ENCODE measurements at regions not wholly inside any gene's neighbourhood (a gene's known extent, or its start where the extent isn't known, plus 50 kb on each side); places are given as distances from the start of the nearest gene placed in this dataset.

- H3K27ac ChIP-seq (ENCODE audit: low read length), result no peak overlapping the region
Observed at GRCh38 chr9:129237164-129237611, 59.1 kb upstream of the IER5L start.

GRCh38 chr9:129236441-129237145 is 58.5 kb upstream of the IER5L start:
- Histone ChIP-seq H3K27me3 (ENCODE audit: insufficient read depth, low read length) (no peaks in the 10 kb centered on the region), H3K4me3 (ENCODE audit: low read length) (no peak overlapping the region)

More at GRCh38 chr9:129237164-129237611, 59.1 kb upstream of the IER5L start:
- no peaks in the 10 kb centered on the region for H3K36me3 ChIP-seq (ENCODE audit: insufficient read depth, low read depth, low read length)
- H3K9ac ChIP-seq (ENCODE audit: low read depth, low read length), result no peak overlapping the region
- H3K4me3 ChIP-seq (ENCODE audit: low read length), result no peak overlapping the region
- no peaks in the 10 kb centered on the region for H3K4me1 ChIP-seq (ENCODE audit: insufficient read depth, low read length)
- H3K9me3 ChIP-seq (ENCODE audit: insufficient read depth, low read depth, low read length), result no peaks in the 10 kb centered on the region
- H3K27me3 ChIP-seq (ENCODE audit: insufficient read depth, low read length), result no peaks in the 10 kb centered on the region

GRCh38 chr9:129235931-129236331 is 57.9 kb upstream of the IER5L start:
- no peak overlapping the region for H3K4me3 ChIP-seq (ENCODE audit: low read length)
- no peak overlapping the region for H3K9ac ChIP-seq (ENCODE audit: low read depth, low read length)
- no peaks in the 10 kb centered on the region for H3K4me1 ChIP-seq (ENCODE audit: insufficient read depth, low read length)
- H3K27ac ChIP-seq (ENCODE audit: low read length), result no peak overlapping the region
- H3K36me3 ChIP-seq (ENCODE audit: insufficient read depth, low read depth, low read length), result no peaks in the 10 kb centered on the region
- H3K27me3 ChIP-seq (ENCODE audit: insufficient read depth, low read length), result no peaks in the 10 kb centered on the region
- H3K9me3 ChIP-seq (ENCODE audit: insufficient read depth, low read depth, low read length), result no peaks in the 10 kb centered on the region

More at GRCh38 chr9:129236441-129237145, 58.5 kb upstream of the IER5L start:
- no peaks in the 10 kb centered on the region for H3K9me3 ChIP-seq (ENCODE audit: insufficient read depth, low read depth, low read length)
- H3K9ac ChIP-seq (ENCODE audit: low read depth, low read length), result no peak overlapping the region
- H3K27ac ChIP-seq (ENCODE audit: low read length), result no peak overlapping the region
- no peaks in the 10 kb centered on the region for H3K4me1 ChIP-seq (ENCODE audit: insufficient read depth, low read length)
- no peaks in the 10 kb centered on the region for H3K36me3 ChIP-seq (ENCODE audit: insufficient read depth, low read depth, low read length)

DNA sequence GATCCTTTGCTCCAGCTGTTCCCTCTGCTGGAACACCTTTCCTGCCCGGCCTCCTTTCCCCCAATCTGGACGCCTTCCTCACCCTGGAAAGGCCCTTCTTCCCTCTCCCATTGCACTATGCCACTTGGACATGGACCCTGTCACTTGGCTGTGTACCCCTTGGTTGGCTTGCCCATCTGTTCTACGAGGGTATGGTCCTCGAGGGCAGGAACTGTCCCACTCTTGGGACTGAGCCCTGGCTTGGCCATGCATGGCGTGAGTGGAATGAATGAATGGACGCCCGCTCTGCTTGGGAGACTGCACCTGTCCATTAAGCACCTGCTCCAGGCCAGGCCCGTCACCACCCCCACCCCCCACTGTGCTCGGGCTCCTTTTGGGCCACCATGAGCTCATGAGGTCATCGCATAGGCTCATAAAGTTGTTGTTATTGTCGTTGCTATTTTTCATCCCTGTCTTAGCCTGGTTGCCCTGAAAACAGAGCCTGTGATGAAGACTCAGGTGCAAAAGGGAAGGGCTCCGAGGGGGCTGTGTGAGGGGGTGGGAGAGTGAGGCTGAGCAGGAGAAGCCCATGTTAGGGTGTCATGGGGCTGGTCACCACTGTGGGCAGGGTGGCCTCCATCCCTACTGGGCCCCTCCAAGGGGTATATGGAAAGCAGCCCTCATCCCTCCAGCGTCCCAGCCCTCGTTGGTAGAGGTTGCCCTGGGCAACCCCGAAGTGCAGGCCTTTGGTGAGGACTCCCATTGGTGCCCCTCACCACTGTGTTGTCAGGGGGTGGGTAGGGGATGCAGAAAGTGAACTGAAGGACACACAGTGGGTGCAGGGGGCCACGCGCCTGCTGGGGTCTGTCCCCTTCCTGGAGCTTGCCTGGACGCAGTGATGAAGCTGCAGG is 57.2 kb upstream of the IER5L start:
- Histone ChIP-seq H3K4me1 (ENCODE audit: insufficient read depth, low read length) (no peaks in the 10 kb centered on the region), H3K4me3 (ENCODE audit: low read length) (no peak overlapping the region), H3K9me3 (ENCODE audit: insufficient read depth, low read depth, low read length) (no peaks in the 10 kb centered on the region), H3K27ac (ENCODE audit: low read length) (no peak overlapping the region), H3K9ac (ENCODE audit: low read depth, low read length) (no peak overlapping the region), H3K27me3 (ENCODE audit: insufficient read depth, low read length) (no peaks in the 10 kb centered on the region), H3K36me3 (ENCODE audit: insufficient read depth, low read depth, low read length) (no peaks in the 10 kb centered on the region)

DNA sequence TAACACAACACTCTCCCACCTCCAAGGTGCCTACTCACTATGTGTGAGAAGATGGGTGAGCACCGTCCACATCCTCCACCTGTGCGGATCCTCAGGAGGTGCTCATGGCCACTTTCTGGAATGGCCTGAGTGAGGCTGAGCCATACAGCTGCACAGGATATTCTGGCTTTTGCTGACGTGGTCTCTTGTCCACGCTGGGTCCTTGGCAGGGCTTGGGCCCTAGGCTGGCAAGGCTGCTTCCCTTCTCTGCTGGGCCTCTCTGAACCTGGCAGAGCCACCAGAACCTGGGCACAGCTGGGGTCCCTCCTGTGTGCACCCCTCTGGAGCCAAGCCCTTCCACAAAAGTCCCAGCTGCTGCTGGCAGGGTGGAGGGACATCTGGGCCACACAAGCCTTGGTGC is 56.4 kb upstream of the IER5L start:
- H3K27me3 ChIP-seq (ENCODE audit: insufficient read depth, low read length), result no peaks in the 10 kb centered on the region
- H3K27ac ChIP-seq (ENCODE audit: low read length), result no peak overlapping the region
- H3K4me1 ChIP-seq (ENCODE audit: insufficient read depth, low read length), result no peaks in the 10 kb centered on the region
- H3K4me3 ChIP-seq (ENCODE audit: low read length), result no peak overlapping the region
- no peak overlapping the region for H3K9ac ChIP-seq (ENCODE audit: low read depth, low read length)
- no peaks in the 10 kb centered on the region for H3K9me3 ChIP-seq (ENCODE audit: insufficient read depth, low read depth, low read length)
- no peaks in the 10 kb centered on the region for H3K36me3 ChIP-seq (ENCODE audit: insufficient read depth, low read depth, low read length)

DNA sequence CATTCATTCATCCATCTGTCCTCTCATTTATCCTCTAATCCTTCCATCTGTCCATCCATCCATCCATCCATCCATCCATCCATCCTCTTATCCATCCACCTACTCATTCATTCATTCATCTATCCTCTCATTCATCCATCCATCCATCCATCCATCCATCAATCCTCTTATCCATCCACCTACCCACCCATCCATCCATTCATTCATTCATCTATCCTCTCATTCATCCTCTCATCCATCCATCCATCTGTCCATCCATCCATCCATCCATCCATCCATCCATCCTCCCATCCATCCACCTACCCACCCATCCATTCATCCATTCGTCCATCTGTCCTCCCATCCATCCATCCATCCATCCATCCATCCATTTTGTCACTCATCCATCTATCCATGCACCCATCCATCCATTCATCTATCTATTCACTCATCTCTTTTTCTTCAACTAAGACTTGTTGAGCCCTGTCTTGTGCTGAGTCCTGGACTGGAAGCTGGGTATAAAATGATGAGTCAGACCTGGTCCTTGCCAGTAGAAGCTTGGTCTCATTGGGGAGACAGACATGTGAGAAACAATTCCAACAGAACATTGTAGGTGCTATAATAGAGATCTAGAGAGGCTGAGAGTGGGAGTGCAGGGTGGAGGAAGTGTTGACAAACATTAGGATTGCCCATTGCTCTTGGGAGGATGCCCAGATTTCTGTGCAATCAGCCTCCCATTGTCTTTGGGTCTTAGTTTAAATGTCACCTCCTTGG is 55.0 kb upstream of the IER5L start:
- no peaks in the 10 kb centered on the region for H3K9me3 ChIP-seq (ENCODE audit: insufficient read depth, low read depth, low read length)
- H3K9ac ChIP-seq (ENCODE audit: low read depth, low read length), result no peak overlapping the region
- H3K4me1 ChIP-seq (ENCODE audit: insufficient read depth, low read length), result no peaks in the 10 kb centered on the region
- no peak overlapping the region for H3K4me3 ChIP-seq (ENCODE audit: low read length)
- H3K36me3 ChIP-seq (ENCODE audit: insufficient read depth, low read depth, low read length), result no peaks in the 10 kb centered on the region
- H3K27ac ChIP-seq (ENCODE audit: low read length), result no peak overlapping the region
- H3K27me3 ChIP-seq (ENCODE audit: insufficient read depth, low read length), result no peaks in the 10 kb centered on the region

- Histone ChIP-seq H3K27ac (ENCODE audit: low read length) (no peak overlapping the region), H3K27me3 (ENCODE audit: insufficient read depth, low read length) (no peaks in the 10 kb centered on the region), H3K4me1 (ENCODE audit: insufficient read depth, low read length) (no peaks in the 10 kb centered on the region), H3K9ac (ENCODE audit: low read depth, low read length) (no peak overlapping the region), H3K4me3 (ENCODE audit: low read length) (no peak overlapping the region), H3K36me3 (ENCODE audit: insufficient read depth, low read depth, low read length) (no peaks in the 10 kb centered on the region), H3K9me3 (ENCODE audit: insufficient read depth, low read depth, low read length) (no peaks in the 10 kb centered on the region)
Observed at GRCh38 chr9:129231759-129232158, 53.7 kb upstream of the IER5L start.

DNA sequence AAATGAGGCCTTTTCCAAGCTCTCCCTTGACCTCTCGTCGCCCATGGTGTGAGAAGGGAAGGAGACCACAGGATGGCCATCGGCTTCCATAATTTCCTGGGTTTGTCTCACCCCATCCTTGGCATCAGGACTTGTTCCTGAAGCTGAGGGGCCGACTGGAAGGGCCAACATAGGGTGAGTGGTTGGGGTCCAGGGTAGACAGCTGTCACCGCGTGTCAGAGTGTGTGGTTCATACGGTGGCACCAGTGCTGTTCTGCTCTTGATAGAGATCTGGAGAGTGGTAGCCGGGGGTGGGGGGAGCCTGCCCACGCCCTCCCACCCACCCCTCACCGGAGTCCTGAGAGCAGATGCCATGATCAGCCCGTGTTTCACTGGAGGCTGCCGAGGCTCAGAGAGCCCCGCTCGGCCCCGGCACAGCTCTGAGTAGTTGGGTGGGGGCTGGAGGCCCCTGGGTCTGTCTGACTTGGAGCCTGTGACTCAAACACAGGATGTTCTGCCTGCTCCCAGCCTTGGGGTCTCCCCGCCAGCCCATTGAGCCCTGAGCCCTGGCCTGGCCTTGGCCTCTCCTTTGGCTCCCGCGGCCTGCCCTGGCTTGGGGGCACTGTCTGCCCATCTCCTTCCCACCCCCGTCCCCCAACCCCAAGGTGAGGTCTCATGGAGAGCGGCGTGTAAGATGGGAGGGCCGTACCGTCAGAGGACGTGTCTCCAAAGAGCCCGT is 53.1 kb upstream of the IER5L start:
- Histone ChIP-seq H3K4me1 (ENCODE audit: insufficient read depth, low read length) (0 out of 2 replicates have a peak, but pooled peaks cover under 1% of the 10 kb centered on the region), H3K4me3 (ENCODE audit: low read length) (no peak overlapping the region), H3K27me3 (ENCODE audit: insufficient read depth, low read length) (no peaks in the 10 kb centered on the region), H3K9ac (ENCODE audit: low read depth, low read length) (no peak overlapping the region), H3K27ac (ENCODE audit: low read length) (no peak overlapping the region), H3K9me3 (ENCODE audit: insufficient read depth, low read depth, low read length) (no peaks in the 10 kb centered on the region), H3K36me3 (ENCODE audit: insufficient read depth, low read depth, low read length) (no peaks in the 10 kb centered on the region)

DNA sequence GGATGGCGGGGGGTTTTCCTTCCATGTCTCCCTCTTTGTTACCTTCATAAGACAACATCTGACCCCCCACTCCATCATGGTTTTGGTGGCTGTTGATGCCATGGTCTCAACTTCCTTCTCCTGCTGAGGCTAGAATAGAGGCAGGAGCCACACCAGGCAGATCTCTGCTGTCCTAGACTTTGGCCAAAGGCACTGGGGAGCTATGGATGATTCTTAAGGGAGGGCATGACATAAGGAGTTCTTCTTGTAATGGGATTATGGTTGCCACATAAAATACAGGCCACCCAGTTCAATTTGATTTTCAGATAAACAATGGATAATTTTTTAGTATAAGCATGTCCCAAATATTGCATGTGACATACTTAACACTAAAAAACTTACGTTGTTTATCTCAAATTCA is 52.2 kb upstream of the IER5L start:
- Histone ChIP-seq H3K4me3 (ENCODE audit: low read length) (no peak overlapping the region), H3K4me1 (ENCODE audit: insufficient read depth, low read length) (0 out of 2 replicates have a peak, but pooled peaks cover 3% of the 10 kb centered on the region), H3K27ac (ENCODE audit: low read length) (no peak overlapping the region), H3K9me3 (ENCODE audit: insufficient read depth, low read depth, low read length) (no peaks in the 10 kb centered on the region), H3K36me3 (ENCODE audit: insufficient read depth, low read depth, low read length) (no peaks in the 10 kb centered on the region), H3K27me3 (ENCODE audit: insufficient read depth, low read length) (no peaks in the 10 kb centered on the region), H3K9ac (ENCODE audit: low read depth, low read length) (no peak overlapping the region)
